ENCODE measurements at regions not wholly inside any gene's neighbourhood (a gene's known extent, or its start where the extent isn't known, plus 50 kb on each side); places are given as distances from the start of the nearest gene placed in this dataset.

DNA sequence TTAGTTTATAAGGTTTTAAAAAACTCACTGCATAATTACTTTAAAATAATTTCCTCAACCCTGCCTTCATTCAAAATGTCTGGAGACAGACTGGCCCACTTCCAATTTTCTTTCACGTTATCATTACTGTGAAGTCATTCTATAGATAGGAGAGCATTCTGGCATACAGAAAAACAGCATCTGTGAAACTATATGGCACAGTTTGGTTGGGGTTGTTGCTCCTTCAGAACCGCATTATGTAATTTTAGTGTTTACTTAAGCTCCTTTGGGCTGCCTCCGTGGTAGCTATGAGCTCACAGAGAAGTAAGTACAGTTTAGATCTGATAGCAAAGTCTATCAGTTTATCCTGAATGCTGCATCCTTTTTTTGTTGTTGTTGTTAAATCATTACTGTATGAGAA lies 104.3 kb downstream of the KCNRG start:
- Mint-ChIP-seq H3K4me1 (ENCODE audit: low read depth) (peaks cover 40% of the 10 kb centered on the region), H3K36me3 (ENCODE audit: low read depth) (peaks cover 20% of the 10 kb centered on the region), H3K27me3 (no peaks in the 10 kb centered on the region), H3K27ac (peak overlapping the region; percentile 30), H3K4me3 (no peak overlapping the region), H3K9me3 (no peaks in the 10 kb centered on the region)
- intact Hi-C loops (cut with micrococcal nuclease), result no loop called here

DNA sequence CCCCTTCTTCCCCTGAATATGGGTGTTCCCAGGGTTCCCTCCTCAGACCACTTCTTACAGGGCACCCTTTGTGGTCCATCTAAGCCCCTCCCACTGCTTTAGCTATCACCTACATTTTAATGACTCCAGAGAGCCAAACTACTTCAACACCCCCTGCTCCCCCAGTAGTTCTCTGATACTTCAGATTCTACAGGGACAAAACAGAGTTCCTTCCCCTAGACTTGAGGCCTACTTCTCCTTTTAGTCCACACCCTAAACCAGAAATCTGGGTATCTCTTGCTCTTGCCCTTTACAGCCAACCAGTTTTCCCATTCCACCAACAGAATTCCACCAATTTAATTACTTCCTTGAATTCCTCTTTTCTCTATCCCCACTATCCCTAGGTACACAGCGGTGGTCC lies 107.2 kb downstream of the KCNRG start:
- Mint-ChIP-seq H3K9me3 (no peaks in the 10 kb centered on the region), H3K27ac (peak overlapping the region; percentile 85), H3K27me3 (peaks cover 5% of the 10 kb centered on the region), H3K4me1 (ENCODE audit: low read depth) (peaks cover 57% of the 10 kb centered on the region), H3K36me3 (ENCODE audit: low read depth) (peaks cover 32% of the 10 kb centered on the region), H3K4me3 (peak overlapping the region; percentile 90)
- intact Hi-C loops (cut with micrococcal nuclease), result loop anchor here (2.0 kb wide), 1 partner anchor 40 kb away; no protein-coding TSS in a partner anchor

DNA sequence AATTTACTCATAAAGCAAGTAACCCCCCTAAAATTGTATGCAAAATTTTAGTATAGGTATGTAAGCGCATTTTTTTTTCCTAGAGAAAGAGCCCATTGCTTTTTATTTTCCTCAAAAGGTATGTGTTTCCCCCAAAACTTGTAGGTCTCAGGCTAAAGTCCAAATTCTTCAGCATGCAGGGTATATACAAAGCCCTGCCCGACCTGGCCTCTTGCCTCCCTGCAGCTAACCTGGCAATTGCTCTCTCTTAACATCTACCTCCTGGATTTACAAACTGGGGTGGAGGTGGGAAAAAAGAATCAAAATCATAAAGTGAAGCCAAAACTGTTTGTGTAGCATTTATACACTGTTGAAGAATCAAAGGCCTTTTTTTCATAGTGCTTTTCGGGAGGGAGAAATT lies 107.8 kb downstream of the KCNRG start:
- Mint-ChIP-seq H3K4me1 (ENCODE audit: low read depth) (peaks cover 62% of the 10 kb centered on the region), H3K27ac (peak overlapping the region; percentile 85), H3K27me3 (peaks cover 10% of the 10 kb centered on the region)

DNA sequence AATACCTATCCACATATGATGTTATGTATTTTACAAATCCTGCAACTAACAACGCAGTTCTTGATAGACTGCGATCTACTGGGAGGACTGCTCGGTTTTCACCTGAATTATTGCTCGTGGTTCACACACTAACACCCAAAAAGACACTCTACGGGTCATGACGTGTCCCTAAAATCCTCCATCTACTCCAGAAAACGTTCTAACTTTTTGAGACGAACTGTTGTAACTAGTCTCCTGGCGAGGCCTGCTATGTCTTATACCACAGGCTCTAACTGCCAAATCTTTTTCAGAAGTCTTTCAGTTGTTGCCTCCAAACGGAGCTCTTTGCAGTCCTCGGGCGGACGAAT lies 108.2 kb downstream of the KCNRG start:
- intact Hi-C loops (cut with micrococcal nuclease), result loop anchor here (2.0 kb wide), 1 partner anchor 41 kb away; no protein-coding TSS in a partner anchor
- Mint-ChIP-seq H3K4me1 (ENCODE audit: low read depth) (peaks cover 63% of the 10 kb centered on the region), H3K4me3 (peak overlapping the region; percentile 90)

More for the DNA sequence above, 107.8 kb downstream of the KCNRG start:
- intact Hi-C loops (cut with micrococcal nuclease), result loop anchor here (2.0 kb wide), 1 partner anchor 40 kb away; no protein-coding TSS in a partner anchor
- Mint-ChIP-seq H3K9me3 (no peaks in the 10 kb centered on the region), H3K4me3 (peak overlapping the region; percentile 90), H3K36me3 (ENCODE audit: low read depth) (peaks cover 32% of the 10 kb centered on the region)

DNA sequence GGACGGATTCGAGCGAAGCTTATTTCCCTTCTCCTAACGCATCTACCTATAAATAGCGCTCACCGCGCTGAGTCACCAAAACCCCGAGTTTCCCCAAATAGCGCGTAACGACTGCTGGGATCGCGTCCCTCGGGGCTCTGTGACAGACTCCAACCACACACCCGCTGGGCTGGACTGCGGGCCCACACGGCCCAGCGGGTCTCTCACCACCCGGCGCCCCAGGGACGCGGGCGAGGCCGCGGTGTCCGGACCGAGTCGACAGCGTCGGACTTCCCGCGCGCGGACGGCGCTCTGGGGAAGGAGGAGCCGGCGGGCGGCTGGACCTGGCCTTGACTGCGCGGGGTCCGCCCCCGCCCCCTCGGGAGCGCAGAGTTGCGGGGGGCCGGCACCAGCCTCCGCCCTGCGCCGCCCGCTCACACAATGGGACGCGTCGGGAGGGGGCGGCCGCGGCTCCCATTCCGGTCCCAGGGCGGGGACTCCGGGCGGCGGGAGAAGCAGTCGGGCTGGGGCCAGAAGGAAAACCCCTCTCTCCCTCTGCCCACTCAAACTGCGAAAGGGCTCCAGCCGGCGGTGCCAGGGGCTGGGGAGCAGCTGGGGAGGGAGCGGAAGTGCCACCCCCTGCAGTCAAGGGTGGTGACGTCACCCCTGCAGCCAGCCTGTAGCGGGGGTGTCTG lies 108.8 kb downstream of the KCNRG start:
- Mint-ChIP-seq H3K4me1 (ENCODE audit: low read depth) (peaks cover 66% of the 10 kb centered on the region), H3K9me3 (no peaks in the 10 kb centered on the region), H3K4me3 (peak overlapping the region; percentile 90), H3K27me3 (peaks cover 11% of the 10 kb centered on the region), H3K27ac (peak overlapping the region; percentile 85), H3K36me3 (ENCODE audit: low read depth) (peaks cover 32% of the 10 kb centered on the region)
- intact Hi-C loops (cut with micrococcal nuclease), result loop anchor here (2.0 kb wide), 2 partner anchors 41 to 127 kb away; partner anchors contain the start of gene TRIM13

More for the DNA sequence above, 108.2 kb downstream of the KCNRG start:
- no peaks in the 10 kb centered on the region for H3K9me3 Mint-ChIP-seq
- peaks cover 11% of the 10 kb centered on the region for H3K27me3 Mint-ChIP-seq
- H3K27ac Mint-ChIP-seq, result peak overlapping the region; percentile 85
- peaks cover 32% of the 10 kb centered on the region for H3K36me3 Mint-ChIP-seq (ENCODE audit: low read depth)

DNA sequence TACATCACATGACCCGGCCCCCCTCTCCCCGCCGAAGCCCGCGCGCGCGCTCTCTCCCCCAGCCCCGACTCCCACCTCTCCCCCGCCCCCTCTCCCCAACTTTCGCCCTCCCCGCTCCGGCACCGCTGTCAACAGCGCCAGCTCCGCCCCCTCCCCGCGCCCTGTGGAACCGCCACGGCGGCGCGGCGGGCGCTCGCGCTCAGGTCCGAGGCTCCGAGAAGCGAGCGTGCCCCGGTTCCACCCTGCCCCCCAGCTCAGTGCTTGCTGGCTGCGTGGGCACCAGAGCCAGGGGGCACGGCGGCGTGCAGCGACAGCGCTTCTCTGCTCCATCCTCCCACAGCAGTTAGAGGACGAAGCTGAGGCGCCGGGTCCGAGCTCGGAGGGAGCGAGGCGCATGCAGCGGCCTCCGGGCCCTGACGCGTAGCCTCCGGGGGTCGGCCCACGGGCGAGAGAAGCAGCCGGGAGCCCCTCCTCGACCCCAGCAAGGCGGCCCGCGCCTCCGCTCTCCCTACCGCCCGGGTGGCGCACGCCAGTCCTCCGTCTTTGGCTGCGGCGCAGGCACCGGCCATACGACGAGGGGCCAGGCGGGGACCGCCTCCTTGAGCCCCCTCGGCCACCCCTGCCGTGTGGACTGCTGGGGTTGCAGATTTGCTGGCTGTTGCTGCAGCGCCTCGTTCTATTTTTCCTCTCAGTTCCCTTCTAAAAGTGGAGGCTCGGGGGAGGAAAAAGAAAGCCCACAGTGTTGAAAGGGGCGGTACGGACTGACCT lies 109.5 kb downstream of the KCNRG start:
- peaks cover 32% of the 10 kb centered on the region for H3K36me3 Mint-ChIP-seq (ENCODE audit: low read depth)
- peaks cover 16% of the 10 kb centered on the region for H3K27me3 Mint-ChIP-seq

DNA sequence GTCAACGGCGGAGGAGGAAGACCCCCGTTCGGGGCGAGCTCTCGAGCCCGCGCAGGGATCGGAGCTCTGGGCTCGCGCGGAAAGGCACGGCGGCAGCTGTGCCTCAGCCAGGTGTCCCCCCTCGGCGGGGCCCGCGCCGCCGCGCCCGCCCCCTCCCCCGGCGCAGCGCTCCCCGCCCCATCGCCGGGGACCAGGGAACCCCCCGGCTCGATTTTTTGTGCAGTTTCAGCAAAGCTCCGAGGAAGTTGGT lies 110.0 kb downstream of the KCNRG start:
- peaks cover 22% of the 10 kb centered on the region for H3K27me3 Mint-ChIP-seq
- H3K9me3 Mint-ChIP-seq, result no peaks in the 10 kb centered on the region
- H3K4me3 Mint-ChIP-seq, result peak overlapping the region; percentile 90
- H3K4me1 Mint-ChIP-seq (ENCODE audit: low read depth), result peaks cover 73% of the 10 kb centered on the region
- intact Hi-C loops (cut with micrococcal nuclease), result loop anchor here (2.0 to 5.0 kb wide), 2 partner anchors 128 to 787 kb away; partner anchors contain the start of gene TRIM13
- H3K27ac Mint-ChIP-seq, result peak overlapping the region; percentile 85
- peaks cover 32% of the 10 kb centered on the region for H3K36me3 Mint-ChIP-seq (ENCODE audit: low read depth)

More for the DNA sequence above, 109.5 kb downstream of the KCNRG start:
- intact Hi-C loops (cut with micrococcal nuclease), result loop anchor here (2.0 to 5.0 kb wide), 2 partner anchors 128 to 788 kb away; partner anchors contain the start of gene TRIM13
- H3K9me3 Mint-ChIP-seq, result no peaks in the 10 kb centered on the region
- peaks cover 68% of the 10 kb centered on the region for H3K4me1 Mint-ChIP-seq (ENCODE audit: low read depth)
- H3K27ac Mint-ChIP-seq, result peak overlapping the region; percentile 85
- peak overlapping the region; percentile 90 for H3K4me3 Mint-ChIP-seq

DNA sequence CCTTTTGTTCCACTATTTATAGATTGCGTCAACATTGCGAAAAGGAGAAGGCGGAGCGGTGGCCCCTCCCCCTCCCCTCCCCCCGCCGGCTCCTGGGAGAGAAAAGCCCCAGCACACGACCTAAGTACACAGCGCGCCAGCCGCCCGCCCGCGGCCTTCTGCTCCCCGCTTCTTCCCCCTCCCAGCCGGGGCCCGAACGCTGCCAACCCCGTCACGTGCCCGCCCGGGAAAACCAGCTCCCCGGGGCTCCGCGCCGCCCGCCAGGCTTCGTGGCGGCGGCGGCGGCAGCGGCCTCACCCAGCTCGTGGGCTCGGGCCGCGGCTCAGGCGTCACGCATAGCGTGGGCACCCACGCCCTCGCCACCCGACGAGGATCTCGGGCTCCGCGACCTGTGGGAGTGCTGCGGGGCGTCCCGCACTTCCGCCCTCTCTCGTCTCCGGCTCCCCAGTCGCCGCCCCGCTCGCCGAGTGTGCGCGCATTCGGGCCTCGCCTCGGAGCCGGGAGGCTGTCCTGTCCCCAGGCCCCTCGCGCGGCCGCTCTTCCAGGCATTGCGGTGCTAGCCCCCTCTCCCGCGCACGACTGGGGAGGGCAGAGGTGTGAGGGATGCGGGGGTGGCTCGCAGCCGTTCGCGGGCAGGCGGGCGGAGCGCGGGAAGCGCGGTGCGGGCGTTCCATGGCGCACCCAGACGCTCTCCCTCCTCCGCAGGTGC lies 110.5 kb downstream of the KCNRG start:
- peaks cover 29% of the 10 kb centered on the region for H3K36me3 Mint-ChIP-seq (ENCODE audit: low read depth)
- peak overlapping the region; percentile 85 for H3K27ac Mint-ChIP-seq
- intact Hi-C loops (cut with micrococcal nuclease), result loop anchor here (2.0 to 5.0 kb wide), 2 partner anchors 129 to 787 kb away; partner anchors contain the start of gene TRIM13
- H3K4me3 Mint-ChIP-seq, result peak overlapping the region; percentile 90
- peaks cover 72% of the 10 kb centered on the region for H3K4me1 Mint-ChIP-seq (ENCODE audit: low read depth)
- no peaks in the 10 kb centered on the region for H3K9me3 Mint-ChIP-seq
- H3K27me3 Mint-ChIP-seq, result peaks cover 23% of the 10 kb centered on the region

DNA sequence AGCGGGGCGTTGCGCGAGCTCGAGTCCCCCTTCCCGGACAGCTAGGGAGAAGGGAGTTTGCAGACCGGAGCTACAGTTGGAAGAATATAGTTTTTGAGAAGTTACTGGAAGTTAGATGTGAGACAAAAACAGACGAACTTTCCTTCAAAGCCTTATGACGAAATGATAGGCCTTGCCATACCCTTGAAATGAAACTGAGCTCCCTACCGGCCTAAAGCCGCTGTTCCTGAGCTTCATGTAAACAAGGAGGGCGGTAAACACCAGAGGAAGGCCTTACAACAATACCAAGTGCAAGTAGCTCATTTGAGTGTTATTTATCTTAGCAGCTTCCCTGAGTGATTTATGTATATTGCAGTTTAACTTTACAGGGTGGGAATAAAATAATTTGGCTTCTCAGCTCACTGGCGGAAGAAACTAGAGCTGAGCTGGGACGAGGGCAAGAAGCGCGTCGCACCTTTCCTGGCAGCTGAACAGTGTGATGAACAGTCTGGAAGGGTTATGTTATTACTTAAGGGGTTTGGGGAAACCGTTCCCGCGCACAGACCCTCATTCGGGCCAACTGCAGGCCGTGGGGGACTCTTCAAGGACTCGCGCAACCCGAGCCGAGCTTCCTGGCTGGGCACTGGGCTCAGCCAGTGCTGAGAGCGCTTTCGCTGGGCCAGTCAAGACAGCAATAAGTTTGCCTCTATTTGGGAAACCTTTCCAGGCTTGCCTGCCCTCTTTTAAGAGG lies 111.2 kb downstream of the KCNRG start:
- intact Hi-C loops (cut with micrococcal nuclease), result loop anchor here (5.0 kb wide), 1 partner anchor 786 kb away; no protein-coding TSS in a partner anchor
- Mint-ChIP-seq H3K4me1 (ENCODE audit: low read depth) (peaks cover 72% of the 10 kb centered on the region), H3K4me3 (peak overlapping the region; percentile 90), H3K27me3 (peaks cover 25% of the 10 kb centered on the region), H3K36me3 (ENCODE audit: low read depth) (peaks cover 21% of the 10 kb centered on the region), H3K27ac (peak overlapping the region; percentile 85), H3K9me3 (no peaks in the 10 kb centered on the region)

DNA sequence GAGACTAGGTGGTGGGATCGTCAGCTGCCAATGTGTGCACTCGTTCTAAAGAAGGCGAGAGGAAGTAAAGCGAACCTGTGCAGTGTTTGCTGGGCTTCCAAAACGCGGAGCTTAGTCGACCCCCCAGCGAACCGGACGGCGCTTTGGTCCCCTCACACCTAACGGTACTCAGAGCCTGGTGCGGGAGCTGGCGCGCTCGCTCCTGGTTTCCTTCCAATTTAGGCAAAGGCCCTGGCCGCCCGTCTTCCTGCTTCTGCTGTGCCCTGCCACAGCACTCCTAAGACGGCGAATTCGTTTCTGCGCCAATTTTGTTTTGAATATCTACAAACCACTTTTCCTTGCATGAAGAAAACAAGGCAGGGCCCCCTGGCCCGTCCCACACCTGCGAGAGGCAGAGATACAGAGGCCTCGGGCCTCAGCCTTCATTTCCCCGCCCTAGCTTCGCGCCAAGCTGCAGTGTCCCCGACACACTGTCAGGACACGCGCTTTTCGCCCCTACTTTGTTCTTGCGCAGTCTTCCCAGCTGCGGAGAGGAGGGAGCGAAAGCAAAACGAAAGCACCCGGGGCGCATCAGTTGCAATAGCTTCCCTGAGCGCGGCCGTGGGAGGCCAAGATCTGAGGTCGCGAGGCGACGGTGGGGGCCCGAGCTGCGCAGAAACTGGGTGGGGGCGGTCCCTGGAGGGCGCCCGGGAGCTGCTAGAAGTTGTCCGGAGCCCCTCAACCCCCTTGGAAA lies 111.9 kb downstream of the KCNRG start:
- intact Hi-C loops (cut with micrococcal nuclease), result loop anchor here (5.0 kb wide), 1 partner anchor 785 kb away; no protein-coding TSS in a partner anchor
- Mint-ChIP-seq H3K27ac (peak overlapping the region; percentile 85), H3K4me3 (peak overlapping the region; percentile 90), H3K36me3 (ENCODE audit: low read depth) (peaks cover 19% of the 10 kb centered on the region), H3K27me3 (peaks cover 31% of the 10 kb centered on the region), H3K4me1 (ENCODE audit: low read depth) (peaks cover 72% of the 10 kb centered on the region), H3K9me3 (no peaks in the 10 kb centered on the region)

DNA sequence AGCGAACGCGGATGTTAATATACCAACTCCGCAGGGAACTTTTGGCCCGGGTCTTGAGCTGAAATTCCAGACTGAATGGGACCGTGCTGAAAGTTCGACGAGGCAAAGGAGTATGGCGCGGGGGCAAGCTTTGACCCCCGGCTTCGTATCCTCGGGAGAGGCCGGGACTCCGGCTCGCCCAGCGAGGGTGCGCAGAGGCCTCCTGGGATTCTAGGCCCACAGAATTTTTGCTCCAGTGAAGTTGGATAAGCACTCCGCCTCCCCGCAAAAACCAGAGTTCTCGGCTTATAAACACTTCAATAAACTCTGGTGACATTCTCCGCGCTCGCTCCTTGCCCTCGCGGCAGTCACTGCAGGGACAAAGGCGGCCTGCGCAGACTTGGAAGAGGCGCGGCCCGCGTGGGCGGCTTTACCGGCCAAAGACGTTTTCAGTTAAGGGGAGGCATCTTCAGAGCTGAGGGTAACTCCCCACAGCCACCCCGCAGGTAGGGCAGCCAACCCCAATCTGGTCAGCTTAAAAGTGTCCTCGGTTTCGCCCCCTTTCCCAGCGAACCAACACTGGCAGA lies 112.6 kb downstream of the KCNRG start:
- Mint-ChIP-seq H3K9me3 (no peaks in the 10 kb centered on the region), H3K4me1 (ENCODE audit: low read depth) (peaks cover 72% of the 10 kb centered on the region), H3K36me3 (ENCODE audit: low read depth) (peaks cover 19% of the 10 kb centered on the region), H3K27ac (peak overlapping the region; percentile 85), H3K4me3 (peak overlapping the region; percentile 90), H3K27me3 (peaks cover 38% of the 10 kb centered on the region)
- intact Hi-C loops (cut with micrococcal nuclease), result loop anchor here (5.0 kb wide), 1 partner anchor 784 kb away; no protein-coding TSS in a partner anchor

DNA sequence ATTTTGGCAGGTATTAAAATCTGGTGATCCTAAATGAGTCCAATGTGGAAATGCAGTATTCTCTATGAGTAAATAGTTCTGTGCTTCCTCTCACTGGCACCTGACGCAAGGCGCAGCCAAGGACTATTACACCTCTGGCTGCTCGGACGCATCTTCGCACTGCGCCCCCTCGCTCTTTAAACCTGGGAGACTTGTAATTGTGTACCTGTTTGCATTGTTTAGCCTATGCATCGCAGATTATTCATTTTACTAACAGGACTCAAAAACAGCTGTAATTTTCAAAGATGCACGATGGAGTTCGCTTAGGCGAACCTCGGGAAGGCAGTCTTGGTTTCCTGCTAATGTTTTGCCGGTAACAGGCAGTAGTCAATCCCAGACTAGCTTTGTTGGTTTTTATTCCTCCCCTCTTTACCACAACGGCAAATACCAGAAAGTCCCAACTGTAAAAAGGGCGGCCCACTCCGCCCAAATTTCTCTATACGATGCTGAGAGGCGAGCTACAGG lies 113.2 kb downstream of the KCNRG start:
- H3K36me3 Mint-ChIP-seq (ENCODE audit: low read depth), result peaks cover 18% of the 10 kb centered on the region
- no peak overlapping the region for H3K4me3 Mint-ChIP-seq
- peaks cover 70% of the 10 kb centered on the region for H3K4me1 Mint-ChIP-seq (ENCODE audit: low read depth)
- intact Hi-C loops (cut with micrococcal nuclease), result loop anchor here (5.0 kb wide), 1 partner anchor 784 kb away; no protein-coding TSS in a partner anchor
- peaks cover 44% of the 10 kb centered on the region for H3K27me3 Mint-ChIP-seq
- H3K27ac Mint-ChIP-seq, result no peak overlapping the region
- no peaks in the 10 kb centered on the region for H3K9me3 Mint-ChIP-seq

Measured in dendritic cell treated with granulocyte-macrophage colony-stimulating factor and Interleukin-4, amounts not matched to agents 40 ng/mL and 50 ng/mL, for 4 days (primary cell).